GM21723 (cell line): ENCODE measurements at regions not wholly inside any gene's neighbourhood (a gene's known extent, or its start where the extent isn't known, plus 50 kb on each side); places are given as distances from the start of the nearest gene placed in this dataset.

Experiments used
- ATAC-seq: cut with Tn5 transposase; IDR thresholded peaks from one replicate; pipeline ENCODE4 v1.9.1; 2021; ENCODE audit warnings: mild to moderate bottlenecking, moderate library complexity; ENCODE audit not compliant: unreplicated experiment

- no peak for ATAC-seq
These were observed 653.4 kb upstream of the ZNF608 start for GRCh38 chr5:125399885-125400284.

- no peak for ATAC-seq
These were observed 655.5 kb upstream of the ZNF608 start for GRCh38 chr5:125401724-125402622.

- no peak for ATAC-seq
These were observed 656.3 kb upstream of the ZNF608 start for GRCh38 chr5:125402787-125403186.

- no peak for ATAC-seq
These were observed 657.6 kb upstream of the ZNF608 start for GRCh38 chr5:125404056-125404455.

- ATAC-seq = no peak
These were observed 662.2 kb upstream of the ZNF608 start for GRCh38 chr5:125408448-125409233.

- no peak for ATAC-seq
These were observed 662.9 kb upstream of the ZNF608 start for GRCh38 chr5:125409234-125409860.

GRCh38 chr5:125409861-125410536, 663.6 kb upstream of the ZNF608 start:
- ATAC-seq = no peak

- no peak for ATAC-seq
These were observed 664.2 kb upstream of the ZNF608 start for GRCh38 chr5:125410537-125411070.

- ATAC-seq = peak; percentile 70
These were observed 664.8 kb upstream of the ZNF608 start for GRCh38 chr5:125411071-125411743.

GRCh38 chr5:125411744-125412560, 665.5 kb upstream of the ZNF608 start:
- peak; percentile 68 for ATAC-seq

GRCh38 chr5:125412561-125413495, 666.4 kb upstream of the ZNF608 start:
- peak; percentile 31 for ATAC-seq

- no peak for ATAC-seq
These were observed 667.2 kb upstream of the ZNF608 start for GRCh38 chr5:125413496-125414274.

- no peak for ATAC-seq
These were observed 668.7 kb upstream of the ZNF608 start for GRCh38 chr5:125415126-125415525.

GRCh38 chr5:125416055-125416454, 669.6 kb upstream of the ZNF608 start:
- ATAC-seq = no peak

- no peak for ATAC-seq
These were observed 674.6 kb upstream of the ZNF608 start for GRCh38 chr5:125421006-125421405.

- ATAC-seq = no peak
These were observed 675.9 kb upstream of the ZNF608 start for GRCh38 chr5:125422342-125422741.

- no peak for ATAC-seq
These were observed 678.1 kb upstream of the ZNF608 start for GRCh38 chr5:125424402-125425141.
